Stomach (tissue), 8 donors: ENCODE measurements at regions not wholly inside any gene's neighbourhood (a gene's known extent, or its start where the extent isn't known, plus 50 kb on each side); places are given as distances from the start of the nearest gene placed in this dataset.

Source experiments
- DNase-seq, 2 donors: peaks; one replicate each; pipeline versions ENCODE4 v3.0.0 to v3.0.0-alpha.2; 2013 to 2019
- H3K27ac ChIP-seq, 5 donors: fragments of 200-600 bp in 4 of 5; sonication (generic) in 4 of 5; one replicate each; pipeline ENCODE4 v1.5.1; 2013 to 2019; ENCODE audit warnings: mild to moderate bottlenecking in 1 of 5, moderate library complexity in 1 of 5
- H3K27me3 ChIP-seq, 3 donors: fragments of 200-600 bp; sonication (generic); one replicate each; pipeline ENCODE4 v1.5.1; 2017 to 2019; ENCODE audit warnings: mixed run types in 1 of 3
- H3K36me3 ChIP-seq, 4 donors: fragments of 200-600 bp; sonication (generic); 1 replicate in 3 of 4; 2 replicates in 1 of 4; pipeline ENCODE4 v1.5.1; 2016 to 2019
- H3K4me1 ChIP-seq, 4 donors: fragments of 200-600 bp; sonication (generic); one replicate each; pipeline ENCODE4 v1.5.1; 2016 to 2019
- H3K4me3 ChIP-seq, 4 donors: fragments of 200-600 bp; sonication (generic) in 3 of 4; one replicate each; pipeline ENCODE4 v1.5.1; 2016 to 2019; ENCODE audit warnings: mild to moderate bottlenecking in 1 of 4
- H3K9me3 ChIP-seq, 4 donors: fragments of 200-600 bp; sonication (generic); one replicate each; pipeline ENCODE4 v1.5.1; 2016 to 2019
- EP300 ChIP-seq: sonication (generic); formaldehyde crosslinking; IDR thresholded peaks from one replicate; pipeline ENCODE4 v1.6.1; 2017; ENCODE audit warnings: antibody characterized with exemption
- POLR2A ChIP-seq, 4 donors: fragments of 450-650 bp; IDR thresholded peaks; one replicate each; pipeline ENCODE4 v1.6.1; 2016; ENCODE audit warnings: antibody characterized with exemption in 4 of 4, control low read depth in 2 of 4, mild to moderate bottlenecking in 1 of 4, moderate library complexity in 1 of 4
- POLR2AphosphoS5 ChIP-seq, 3 donors: sonication (generic); formaldehyde crosslinking; IDR thresholded peaks; one replicate each; pipeline ENCODE4 v1.6.1; 2016; ENCODE audit warnings: antibody characterized with exemption in 3 of 3
- WGBS, 5 donors: extraction: QIAGEN DNeasy Blood & Tissue Kit in 3 of 5; methylation state at CpG; one replicate each; pipeline versions ENCODE4 v1.1.5 to v1.1.7; 2013 to 2018; 5-methylcytosine and 5-hydroxymethylcytosine counted together
- intact Hi-C: fragments of 100-400 bp; cut with DNase I; formaldehyde crosslinking; loops from one replicate; pipeline ENCODE4 v1.15.1; 2023; ENCODE audit warnings: low total_unique reads
- TF ChIP-seq, protein P1 (sequence below), 7 experiments: fragments of 450-650 bp in 4 of 7; fragments of 200-600 bp in 3 of 7; sonication (generic) in 3 of 7; IDR thresholded peaks; one replicate each; pipeline ENCODE4 v1.5.1; 2016 to 2019; ENCODE audit warnings: antibody characterized with exemption in 7 of 7, control low read depth in 2 of 7, mild to moderate bottlenecking in 1 of 7
- donor health status: healthy with polysubstance abuse.
- donor health status: Bipolar disorder and iron deficiency.
- donor health status: healthy.

- H3K9me3 ChIP-seq = no peaks in the 10 kb centered on the region
- no peak overlapping the region for H3K27ac ChIP-seq
- TF ChIP-seq POLR2AphosphoS5 (IDR thresholded peaks at IDR 0.05) (no peak), EP300 (no peak), POLR2A (IDR thresholded peaks at IDR 0.05) (no peak)
- TF ChIP-seq, protein P1, sequence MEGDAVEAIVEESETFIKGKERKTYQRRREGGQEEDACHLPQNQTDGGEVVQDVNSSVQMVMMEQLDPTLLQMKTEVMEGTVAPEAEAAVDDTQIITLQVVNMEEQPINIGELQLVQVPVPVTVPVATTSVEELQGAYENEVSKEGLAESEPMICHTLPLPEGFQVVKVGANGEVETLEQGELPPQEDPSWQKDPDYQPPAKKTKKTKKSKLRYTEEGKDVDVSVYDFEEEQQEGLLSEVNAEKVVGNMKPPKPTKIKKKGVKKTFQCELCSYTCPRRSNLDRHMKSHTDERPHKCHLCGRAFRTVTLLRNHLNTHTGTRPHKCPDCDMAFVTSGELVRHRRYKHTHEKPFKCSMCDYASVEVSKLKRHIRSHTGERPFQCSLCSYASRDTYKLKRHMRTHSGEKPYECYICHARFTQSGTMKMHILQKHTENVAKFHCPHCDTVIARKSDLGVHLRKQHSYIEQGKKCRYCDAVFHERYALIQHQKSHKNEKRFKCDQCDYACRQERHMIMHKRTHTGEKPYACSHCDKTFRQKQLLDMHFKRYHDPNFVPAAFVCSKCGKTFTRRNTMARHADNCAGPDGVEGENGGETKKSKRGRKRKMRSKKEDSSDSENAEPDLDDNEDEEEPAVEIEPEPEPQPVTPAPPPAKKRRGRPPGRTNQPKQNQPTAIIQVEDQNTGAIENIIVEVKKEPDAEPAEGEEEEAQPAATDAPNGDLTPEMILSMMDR (IDR thresholded peaks at IDR 0.05) = no peak
- H3K36me3 ChIP-seq = no peaks in the 10 kb centered on the region
- DNase-seq = no peak
- H3K27me3 ChIP-seq = no peaks in the 10 kb centered on the region
- intact Hi-C loops = no loop called here
- H3K4me3 ChIP-seq = no peak overlapping the region
- H3K4me1 ChIP-seq = peaks cover 0 to 33% (median 12%) of the 10 kb centered on the region in 4 donors
Observed at GRCh38 chr2:63740020-63740419, 101.7 kb upstream of the UGP2 start.

DNA sequence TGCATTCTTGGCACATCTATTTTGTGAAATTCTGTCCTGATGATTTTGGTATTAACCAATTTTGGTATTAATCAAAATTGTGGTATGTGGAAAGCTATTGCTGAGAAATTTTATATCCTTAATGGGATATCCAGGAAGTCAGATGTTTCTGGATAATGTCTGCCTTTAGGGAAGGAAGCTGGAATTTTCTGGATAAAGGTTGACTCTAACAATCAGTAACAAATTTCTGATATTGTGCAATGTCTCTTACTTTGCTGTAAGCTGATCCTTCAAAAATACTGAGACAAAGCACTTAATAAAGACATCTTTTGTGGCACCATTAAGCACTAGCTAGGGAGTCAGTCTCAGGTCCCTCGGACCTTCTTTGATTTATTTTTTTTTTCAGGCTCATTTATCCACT, 100.8 kb upstream of the UGP2 start:
- Histone ChIP-seq H3K27ac (no peak overlapping the region), H3K9me3 (no peaks in the 10 kb centered on the region), H3K4me3 (no peak overlapping the region), H3K4me1 (peaks cover 0 to 25% (median 12%) of the 10 kb centered on the region in 4 donors), H3K27me3 (no peaks in the 10 kb centered on the region), H3K36me3 (no peaks in the 10 kb centered on the region)
- intact Hi-C loops = no loop called here
- DNase-seq = no peak
- WGBS, 5 donors = 35 to 61% (median 46%) methylated on average over 1 of the region's 1 CpG
- TF ChIP-seq, protein P1 (IDR thresholded peaks at IDR 0.05) = no peak
- TF ChIP-seq POLR2AphosphoS5 (IDR thresholded peaks at IDR 0.05) = no peak
- TF ChIP-seq POLR2A (IDR thresholded peaks at IDR 0.05) = no peak
- TF ChIP-seq EP300 = no peak

DNA sequence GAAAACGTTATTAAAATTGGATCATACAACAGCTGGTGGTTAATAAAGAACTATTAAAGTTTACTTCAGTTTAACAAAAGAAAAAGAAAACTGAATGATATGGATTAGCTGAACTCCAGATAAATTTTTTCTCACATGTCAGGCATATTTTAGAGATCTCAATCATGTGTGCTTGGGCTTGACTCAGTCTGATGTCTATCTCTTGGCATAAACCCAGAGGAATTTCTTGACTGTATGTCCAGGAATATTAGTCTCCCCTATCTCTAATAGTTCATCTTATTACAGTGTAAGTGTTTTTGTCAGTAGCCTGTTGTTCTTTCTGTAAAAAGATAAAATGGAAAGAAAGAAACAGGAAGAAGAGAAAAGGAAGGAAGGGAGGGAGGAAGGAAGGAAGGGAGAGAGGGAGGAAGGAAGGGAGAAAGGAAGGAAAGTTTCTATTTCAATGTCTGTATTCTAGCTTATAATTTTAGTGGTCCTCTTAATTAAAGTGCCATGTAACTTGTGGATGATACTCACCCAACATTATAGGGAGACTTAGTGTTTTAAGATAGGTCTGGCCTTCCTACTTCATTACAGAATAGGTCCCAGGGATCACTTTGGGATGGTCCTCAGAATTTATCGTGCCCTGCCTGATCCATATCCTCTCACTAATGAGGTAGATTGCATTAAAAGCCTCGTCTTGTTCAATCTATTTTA, 99.7 kb upstream of the UGP2 start:
- intact Hi-C loops = no loop called here
- H3K4me1 ChIP-seq = peaks cover 0 to 14% (median 6%) of the 10 kb centered on the region in 4 donors
- H3K9me3 ChIP-seq = peaks cover 0 to 8% (median 4%) of the 10 kb centered on the region in 4 donors
- no peak overlapping the region for H3K27ac ChIP-seq
- 49 to 61% (median 55%) methylated on average over 3 of the region's 3 CpGs for WGBS, 5 donors
- no peaks in the 10 kb centered on the region for H3K27me3 ChIP-seq
- H3K4me3 ChIP-seq = no peak overlapping the region
- no peaks in the 10 kb centered on the region for H3K36me3 ChIP-seq
- no peak for DNase-seq
- TF ChIP-seq POLR2A (IDR thresholded peaks at IDR 0.05) (no peak), POLR2AphosphoS5 (IDR thresholded peaks at IDR 0.05) (no peak), EP300 (no peak)
- TF ChIP-seq, protein P1 (IDR thresholded peaks at IDR 0.05) = no peak

DNA sequence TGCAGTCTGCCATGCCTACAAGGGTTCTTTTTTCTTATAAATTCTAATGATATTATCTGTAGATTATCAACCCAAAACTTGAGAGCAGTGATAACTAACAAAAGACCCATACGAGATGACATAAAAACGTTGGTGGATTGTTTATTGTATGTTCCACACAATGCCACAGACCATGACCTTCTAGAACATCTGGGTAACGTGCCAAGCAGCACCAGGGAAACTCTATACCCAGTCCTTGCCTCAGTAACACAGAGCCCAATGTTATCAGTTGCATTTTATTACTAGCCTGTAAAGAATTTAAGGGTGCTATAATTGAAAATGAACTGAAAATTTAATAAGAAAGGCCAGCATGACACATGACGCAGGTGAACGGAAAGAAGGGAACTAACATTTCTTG, 99.1 kb upstream of the UGP2 start:
- no peaks in the 10 kb centered on the region for H3K36me3 ChIP-seq
- no peak for DNase-seq
- peaks cover 0 to 9% (median 2%) of the 10 kb centered on the region in 4 donors for H3K4me1 ChIP-seq
- no peak overlapping the region for H3K27ac ChIP-seq
- peaks cover 0 to 8% (median 4%) of the 10 kb centered on the region in 4 donors for H3K9me3 ChIP-seq
- TF ChIP-seq POLR2A (IDR thresholded peaks at IDR 0.05) (no peak), EP300 (no peak), POLR2AphosphoS5 (IDR thresholded peaks at IDR 0.05) (no peak)
- TF ChIP-seq, protein P1 (IDR thresholded peaks at IDR 0.05) = no peak
- intact Hi-C loops = no loop called here
- WGBS, 5 donors = 62 to 65% (median 63%) methylated on average over 5 of the region's 5 CpGs
- no peak overlapping the region for H3K4me3 ChIP-seq
- no peaks in the 10 kb centered on the region for H3K27me3 ChIP-seq
